Pancreas (tissue), 10 donors: ENCODE measurements at regions not wholly inside any gene's neighbourhood (a gene's known extent, or its start where the extent isn't known, plus 50 kb on each side); places are given as distances from the start of the nearest gene placed in this dataset.
A peak's percentile ranks its signal among the peaks of the same experiment; 100 is the strongest.
"Not testable (repeated sequence)": the region's sequence is repeated elsewhere in the genome, so short reads cannot be mapped to it uniquely, and the experiment has no call there.

ENCODE experiments used
- ATAC-seq, 4 donors: fragments of 200-7000 bp; cut with Tn5 transposase; one replicate each; pipeline versions ENCODE4 v1.8.0 to v1.9.1; 2020; ENCODE audit warnings: mild to moderate bottlenecking in 4 of 4, moderate library complexity in 4 of 4
- DNase-seq, 6 donors: peaks; one replicate each; pipeline ENCODE4 v3.0.0-alpha.2; 2020
- FAIRE-seq: peaks from 2 replicates; lab custom pipeline; 2012; peaks lifted over from hg19 to GRCh38; lab: Jason Lieb, UNC
- H3K27ac ChIP-seq, 4 donors: fragments of 200-600 bp; sonication (generic); 1 replicate in 3 of 4; 2 replicates in 1 of 4; pipeline versions ENCODE4 v1.5.0 to v1.8.0; 2020
- H3K27me3 ChIP-seq, 4 donors: fragments of 200-600 bp; one replicate each; pipeline ENCODE4 v1.8.0; 2021
- H3K36me3 ChIP-seq, 3 donors: fragments of 200-600 bp; sonication (generic) in 1 of 3; one replicate each; pipeline versions ENCODE4 v1.5.0 to v1.8.0; 2020 to 2021
- H3K4me1 ChIP-seq, 3 donors: fragments of 200-600 bp; one replicate each; pipeline ENCODE4 v1.8.0; 2021
- H3K4me3 ChIP-seq, 4 donors: fragments of 200-600 bp; sonication (generic) in 2 of 4; one replicate each; pipeline versions ENCODE4 v1.5.0 to v1.8.0; 2020 to 2021
- H3K9me3 ChIP-seq, 4 donors: fragments of 200-600 bp; one replicate each; pipeline ENCODE4 v1.8.0; 2021
- WGBS, 2 donors: extraction: QIAGEN DNeasy Blood & Tissue Kit; methylation state at CpG; one replicate each; pipeline ENCODE4 v1.1.7; 2013; 5-methylcytosine and 5-hydroxymethylcytosine counted together
- intact Hi-C, 3 donors: fragments of 100-400 bp; cut with DNase I; formaldehyde crosslinking; loops; one replicate each; pipeline versions ENCODE4 v1.11.1 to v1.14.2; 2022
- TF ChIP-seq, protein P1 (sequence below), 4 donors: fragments of 200-600 bp; sonication (generic) in 3 of 4; IDR thresholded peaks; one replicate each; pipeline versions ENCODE4 v1.5.0 to v1.8.0; 2021; ENCODE audit warnings: antibody characterized with exemption in 4 of 4
- donor health status: healthy with polysubstance abuse.
- donor health status: DM: no; HTN: no; CAD: no; lungs with moderate emphysema.
- donor health status: DM: no; HTN: no; CAD: no.
- donor health status: control.
- donor health status: control.
- donor health status: Bipolar disorder and iron deficiency.
- donor health status: DM: yes; HTN: yes; CAD: no.
- donor health status: DM: no; HTN: no; CAD: no.
- donor health status: DM: no; HTN: no; CAD: no.
- donor health status: DM: yes; HTN: yes; CAD: no.

- DNase-seq = peak in 1 of 6 donors; percentile 43
- H3K27me3 ChIP-seq, ATAC-seq, H3K4me3 ChIP-seq, FAIRE-seq, H3K36me3 ChIP-seq, H3K4me1 ChIP-seq, intact Hi-C loops, H3K9me3 ChIP-seq, H3K27ac ChIP-seq: not testable (repeated sequence)
- 65 to 82% methylated on average over 11 of the region's 11 CpGs for WGBS, 2 donors
Measured at GRCh38 chr22:16390046-16390445, 202.6 kb downstream of the CCT8L2 start.

DNA sequence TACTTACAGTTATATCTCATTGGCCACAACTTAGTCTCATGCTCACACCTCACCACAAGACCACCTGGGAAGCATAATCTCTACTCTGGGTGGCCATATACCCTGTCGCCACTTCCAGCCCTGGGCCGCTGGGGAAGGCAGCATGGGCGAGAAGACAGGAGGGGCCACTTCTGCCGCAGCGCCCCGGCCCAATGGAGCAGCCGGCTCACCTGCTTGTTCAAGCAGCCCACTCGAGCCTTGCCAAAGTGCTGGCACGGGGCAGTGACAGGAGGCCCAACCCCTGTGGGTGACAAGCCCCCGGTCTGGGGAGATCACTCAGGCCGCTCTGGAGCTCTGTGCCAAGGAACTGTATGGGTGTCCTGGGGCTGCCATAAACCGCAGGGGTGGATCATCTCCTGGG lies 203.4 kb downstream of the CCT8L2 start:
- 65 to 89% methylated on average over 12 of the region's 12 CpGs for WGBS, 2 donors
- intact Hi-C loops, H3K4me3 ChIP-seq, H3K4me1 ChIP-seq, ATAC-seq, H3K9me3 ChIP-seq, FAIRE-seq, H3K27me3 ChIP-seq, H3K27ac ChIP-seq, H3K36me3 ChIP-seq: not testable (repeated sequence)
- DNase-seq = peak in 1 of 6 donors; percentile 31

DNA sequence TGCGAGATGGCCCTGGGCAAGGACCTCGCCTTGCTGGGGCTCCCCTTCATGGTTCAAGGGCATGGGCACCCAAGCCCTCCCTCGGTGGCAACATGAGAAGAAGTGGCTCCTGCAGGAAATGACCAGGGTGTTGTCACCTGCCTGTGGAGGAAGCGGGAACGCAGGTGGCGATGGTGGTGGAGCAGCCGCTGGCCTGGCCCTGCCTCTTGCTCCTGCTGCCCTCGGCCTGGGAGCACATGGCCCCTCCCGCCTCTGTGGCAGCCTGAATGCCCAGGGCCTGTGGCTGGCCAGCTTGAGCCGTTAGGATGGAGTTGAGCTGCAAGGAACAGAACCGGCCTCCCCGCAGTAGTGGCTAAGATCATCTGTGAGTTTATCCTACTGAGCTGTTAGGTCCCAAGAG lies 204.0 kb downstream of the CCT8L2 start:
- peak in 1 of 6 donors; percentile 30 for DNase-seq
- H3K9me3 ChIP-seq, ATAC-seq, intact Hi-C loops, H3K36me3 ChIP-seq, FAIRE-seq, H3K4me3 ChIP-seq, H3K4me1 ChIP-seq, H3K27me3 ChIP-seq, H3K27ac ChIP-seq: not testable (repeated sequence)
- 66 to 78% methylated on average over 9 to 12 of the region's 12 CpGs for WGBS, 2 donors

DNA sequence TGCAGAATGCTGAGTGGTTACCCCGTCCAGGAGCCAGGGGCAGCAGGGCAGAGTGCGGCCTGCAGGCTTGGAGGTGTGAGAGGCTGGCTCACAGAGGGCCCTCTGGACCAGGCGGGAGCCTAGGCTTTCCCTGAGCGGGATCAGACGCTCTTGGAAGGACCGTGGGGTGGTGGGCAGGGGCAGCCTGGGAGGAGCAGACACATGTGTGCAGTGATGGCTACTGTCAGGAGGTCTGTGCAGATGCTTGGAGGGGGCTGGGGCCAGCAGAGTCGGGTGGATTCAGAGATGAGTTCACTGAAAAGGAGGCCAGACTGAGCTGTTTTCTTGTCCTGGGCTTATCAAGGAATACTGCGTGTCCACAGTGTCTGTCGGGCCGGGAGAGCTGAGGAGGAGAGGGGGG lies 204.5 kb downstream of the CCT8L2 start:
- intact Hi-C loops, H3K9me3 ChIP-seq, H3K4me3 ChIP-seq, H3K36me3 ChIP-seq, ATAC-seq, H3K27ac ChIP-seq, FAIRE-seq, H3K27me3 ChIP-seq, H3K4me1 ChIP-seq: not testable (repeated sequence)
- DNase-seq = peak in 1 of 6 donors; percentile 41
- 53 to 71% methylated on average over 8 to 10 of the region's 10 CpGs for WGBS, 2 donors

DNA sequence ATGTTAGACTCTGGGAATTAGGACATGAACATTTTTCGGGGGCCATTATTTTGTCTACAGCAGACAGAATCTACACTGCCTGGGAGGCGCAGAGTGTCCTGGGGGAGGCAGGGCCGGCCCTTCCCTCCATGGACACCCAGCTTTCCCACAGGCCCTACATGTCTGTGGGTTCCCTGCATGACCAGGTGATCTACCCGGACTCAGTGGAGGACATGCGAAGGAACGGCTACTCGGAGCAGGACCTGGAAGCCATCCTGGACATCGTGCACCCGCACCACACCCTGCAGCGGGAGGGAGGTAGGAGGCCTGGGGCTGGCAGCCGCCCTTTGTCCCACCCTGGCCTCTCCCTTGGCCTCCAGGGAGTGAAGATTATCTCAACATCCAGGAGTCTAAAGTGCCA lies 205.1 kb downstream of the CCT8L2 start:
- intact Hi-C loops, H3K27ac ChIP-seq, H3K9me3 ChIP-seq, ATAC-seq, H3K27me3 ChIP-seq, H3K4me3 ChIP-seq, FAIRE-seq, H3K36me3 ChIP-seq, H3K4me1 ChIP-seq: not testable (repeated sequence)
- WGBS, 2 donors = 63 to 75% methylated on average over 9 to 11 of the region's 11 CpGs
- peak in 1 of 6 donors; percentile 31 for DNase-seq

GRCh38 chr22:16387088-16387487 lies 205.5 kb downstream of the CCT8L2 start:
- TF ChIP-seq, protein P1, sequence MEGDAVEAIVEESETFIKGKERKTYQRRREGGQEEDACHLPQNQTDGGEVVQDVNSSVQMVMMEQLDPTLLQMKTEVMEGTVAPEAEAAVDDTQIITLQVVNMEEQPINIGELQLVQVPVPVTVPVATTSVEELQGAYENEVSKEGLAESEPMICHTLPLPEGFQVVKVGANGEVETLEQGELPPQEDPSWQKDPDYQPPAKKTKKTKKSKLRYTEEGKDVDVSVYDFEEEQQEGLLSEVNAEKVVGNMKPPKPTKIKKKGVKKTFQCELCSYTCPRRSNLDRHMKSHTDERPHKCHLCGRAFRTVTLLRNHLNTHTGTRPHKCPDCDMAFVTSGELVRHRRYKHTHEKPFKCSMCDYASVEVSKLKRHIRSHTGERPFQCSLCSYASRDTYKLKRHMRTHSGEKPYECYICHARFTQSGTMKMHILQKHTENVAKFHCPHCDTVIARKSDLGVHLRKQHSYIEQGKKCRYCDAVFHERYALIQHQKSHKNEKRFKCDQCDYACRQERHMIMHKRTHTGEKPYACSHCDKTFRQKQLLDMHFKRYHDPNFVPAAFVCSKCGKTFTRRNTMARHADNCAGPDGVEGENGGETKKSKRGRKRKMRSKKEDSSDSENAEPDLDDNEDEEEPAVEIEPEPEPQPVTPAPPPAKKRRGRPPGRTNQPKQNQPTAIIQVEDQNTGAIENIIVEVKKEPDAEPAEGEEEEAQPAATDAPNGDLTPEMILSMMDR (IDR thresholded peaks at IDR 0.05) = no peak
- FAIRE-seq (no peak), DNase-seq (no peak), ATAC-seq (no peak)
- H3K27me3 ChIP-seq = no peaks in the 10 kb centered on the region
- no peaks in the 10 kb centered on the region for H3K36me3 ChIP-seq
- WGBS, 2 donors = 10 to 15% methylated on average over 27 to 46 of the region's 46 CpGs
- no peaks in the 10 kb centered on the region for H3K4me1 ChIP-seq
- intact Hi-C loops = no loop called here
- H3K27ac ChIP-seq = no peak overlapping the region
- H3K9me3 ChIP-seq = no peaks in the 10 kb centered on the region
- no peak overlapping the region for H3K4me3 ChIP-seq

GRCh38 chr22:16361328-16361727 lies 231.3 kb downstream of the CCT8L2 start:
- ATAC-seq, H3K4me3 ChIP-seq, DNase-seq, H3K4me1 ChIP-seq, H3K36me3 ChIP-seq, H3K9me3 ChIP-seq, FAIRE-seq, intact Hi-C loops, H3K27me3 ChIP-seq, H3K27ac ChIP-seq: not testable (repeated sequence)
- no CpG with 5 or more reads among the region's 8 CpGs for WGBS, 2 donors

- FAIRE-seq, H3K9me3 ChIP-seq, H3K27ac ChIP-seq, H3K36me3 ChIP-seq, H3K27me3 ChIP-seq, DNase-seq, H3K4me3 ChIP-seq, H3K4me1 ChIP-seq, intact Hi-C loops: not testable (repeated sequence)
- WGBS, 2 donors = no CpG with 5 or more reads among the region's 8 CpGs
- peak in 2 of 4 donors; percentile 44 to 74 for ATAC-seq
Measured at GRCh38 chr22:16352637-16353036, 240.0 kb downstream of the CCT8L2 start.

GRCh38 chr22:16347083-16347482 lies 245.5 kb downstream of the CCT8L2 start:
- DNase-seq, H3K4me3 ChIP-seq, FAIRE-seq, H3K27me3 ChIP-seq, H3K4me1 ChIP-seq, H3K27ac ChIP-seq, H3K9me3 ChIP-seq, H3K36me3 ChIP-seq, ATAC-seq, intact Hi-C loops: not testable (repeated sequence)
- no CpG with 5 or more reads among the region's 7 CpGs for WGBS, 2 donors

DNA sequence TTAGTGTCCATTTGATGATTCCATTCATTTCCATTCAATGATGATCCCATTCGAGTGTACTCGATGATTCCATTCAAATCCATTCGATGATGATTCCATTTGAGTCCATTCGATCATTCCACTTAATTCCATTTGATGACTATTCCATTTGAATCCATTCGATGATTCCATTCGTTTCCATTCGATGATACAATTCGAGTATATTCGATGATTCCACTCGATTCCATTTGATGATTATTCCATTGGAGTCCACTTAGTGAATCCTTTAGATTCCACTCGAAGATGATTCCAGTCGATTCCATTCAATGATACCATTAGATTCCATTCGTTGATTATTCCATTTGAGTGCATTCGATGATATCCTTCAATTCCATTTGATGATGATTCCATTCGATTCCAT lies 277.0 kb downstream of the CCT8L2 start:
- H3K27me3 ChIP-seq, H3K27ac ChIP-seq, H3K9me3 ChIP-seq, H3K36me3 ChIP-seq, H3K4me3 ChIP-seq, intact Hi-C loops, ATAC-seq, H3K4me1 ChIP-seq, FAIRE-seq, DNase-seq: not testable (repeated sequence)
- 67 to 71% methylated on average over 6 to 15 of the region's 15 CpGs for WGBS, 2 donors
